AG10803 (cell line): ENCODE measurements at regions not wholly inside any gene's neighbourhood (a gene's known extent, or its start where the extent isn't known, plus 50 kb on each side); places are given as distances from the start of the nearest gene placed in this dataset.

ENCODE experiments used
- DNase-seq: peaks from one replicate; pipeline ENCODE4 v3.0.0; 2010; ENCODE audit warnings: low read depth
- H3K4me3 ChIP-seq: 2 replicates; pipeline ENCODE4 v1.5.1; 2011; ENCODE audit warnings: mild to moderate bottlenecking, low read length, control low read depth
- TF ChIP-seq, protein P1 (sequence below): conservative IDR thresholded peaks from 2 replicates; pipeline ENCODE4 v1.5.1; 2011; ENCODE audit warnings: mild to moderate bottlenecking, low read length, control low read depth, inconsistent platforms

DNA sequence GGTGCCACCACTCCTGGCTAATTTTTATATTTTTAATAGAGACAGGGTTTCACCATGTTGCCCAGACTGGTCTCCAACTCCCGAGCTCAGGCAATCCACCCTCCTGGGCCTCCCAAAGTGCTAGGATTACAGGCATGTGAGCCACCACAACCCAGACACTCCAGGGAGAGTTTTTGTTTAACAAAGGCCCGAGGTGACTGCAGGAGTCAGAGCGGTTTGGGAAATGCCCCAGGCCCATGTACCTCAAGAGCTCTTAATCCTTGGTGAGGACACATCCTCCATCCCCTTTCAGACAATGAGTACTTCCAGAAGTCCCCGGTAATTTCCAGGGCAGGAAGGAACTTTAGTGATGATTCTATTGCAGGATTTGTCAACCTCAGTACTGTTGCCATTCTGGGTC, 176.0 kb downstream of the ESRRB start:
- TF ChIP-seq, protein P1, sequence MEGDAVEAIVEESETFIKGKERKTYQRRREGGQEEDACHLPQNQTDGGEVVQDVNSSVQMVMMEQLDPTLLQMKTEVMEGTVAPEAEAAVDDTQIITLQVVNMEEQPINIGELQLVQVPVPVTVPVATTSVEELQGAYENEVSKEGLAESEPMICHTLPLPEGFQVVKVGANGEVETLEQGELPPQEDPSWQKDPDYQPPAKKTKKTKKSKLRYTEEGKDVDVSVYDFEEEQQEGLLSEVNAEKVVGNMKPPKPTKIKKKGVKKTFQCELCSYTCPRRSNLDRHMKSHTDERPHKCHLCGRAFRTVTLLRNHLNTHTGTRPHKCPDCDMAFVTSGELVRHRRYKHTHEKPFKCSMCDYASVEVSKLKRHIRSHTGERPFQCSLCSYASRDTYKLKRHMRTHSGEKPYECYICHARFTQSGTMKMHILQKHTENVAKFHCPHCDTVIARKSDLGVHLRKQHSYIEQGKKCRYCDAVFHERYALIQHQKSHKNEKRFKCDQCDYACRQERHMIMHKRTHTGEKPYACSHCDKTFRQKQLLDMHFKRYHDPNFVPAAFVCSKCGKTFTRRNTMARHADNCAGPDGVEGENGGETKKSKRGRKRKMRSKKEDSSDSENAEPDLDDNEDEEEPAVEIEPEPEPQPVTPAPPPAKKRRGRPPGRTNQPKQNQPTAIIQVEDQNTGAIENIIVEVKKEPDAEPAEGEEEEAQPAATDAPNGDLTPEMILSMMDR = no peak
- no peak overlapping the region for H3K4me3 ChIP-seq
- DNase-seq = no peak

DNA sequence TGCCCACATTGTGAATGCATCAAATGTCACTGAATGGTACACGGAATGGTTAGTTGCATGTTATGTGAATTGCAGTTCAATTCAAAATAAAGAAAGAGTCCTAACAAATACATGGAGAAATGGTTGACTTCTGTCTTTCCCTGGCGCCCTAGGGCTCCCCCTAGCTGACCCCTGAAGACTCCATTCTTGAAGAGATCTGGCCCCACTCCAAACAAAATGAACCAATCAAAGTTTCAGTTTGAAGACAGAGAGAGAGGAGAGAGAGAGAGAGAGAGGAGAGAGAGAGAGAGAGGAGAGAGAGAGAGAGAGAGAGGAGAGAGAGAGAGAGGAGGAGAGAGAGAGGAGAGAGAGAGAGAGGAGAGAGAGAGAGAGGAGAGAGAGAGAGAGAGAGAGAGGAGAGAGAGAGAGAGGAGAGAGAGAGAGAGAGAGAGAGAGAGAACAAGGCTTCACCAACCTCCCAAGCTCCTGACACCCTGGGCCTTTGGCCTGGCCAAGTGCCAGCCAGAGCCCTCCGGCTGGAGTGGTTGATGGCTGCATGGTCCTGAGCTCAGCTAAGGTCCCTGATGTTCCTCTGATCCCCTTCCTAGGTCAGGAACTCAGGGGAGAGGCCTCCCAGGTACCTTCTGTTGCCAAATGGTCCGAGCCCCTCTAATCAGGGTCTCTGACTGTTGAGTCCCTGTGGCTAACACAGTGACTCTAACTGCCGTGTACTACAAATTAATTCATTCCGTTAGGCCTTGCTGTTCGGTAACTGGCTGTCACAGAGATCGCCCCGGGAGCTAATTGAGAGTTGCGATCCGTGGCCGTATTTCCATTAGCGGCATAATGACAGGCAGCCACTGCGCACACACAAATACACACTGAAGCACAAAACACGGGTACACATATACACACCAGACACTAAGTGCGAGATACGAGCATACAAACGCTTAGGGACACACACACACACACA, 188.8 kb downstream of the ESRRB start:
- TF ChIP-seq, protein P1 = no peak
- no peak overlapping the region for H3K4me3 ChIP-seq
- no peak for DNase-seq

DNA sequence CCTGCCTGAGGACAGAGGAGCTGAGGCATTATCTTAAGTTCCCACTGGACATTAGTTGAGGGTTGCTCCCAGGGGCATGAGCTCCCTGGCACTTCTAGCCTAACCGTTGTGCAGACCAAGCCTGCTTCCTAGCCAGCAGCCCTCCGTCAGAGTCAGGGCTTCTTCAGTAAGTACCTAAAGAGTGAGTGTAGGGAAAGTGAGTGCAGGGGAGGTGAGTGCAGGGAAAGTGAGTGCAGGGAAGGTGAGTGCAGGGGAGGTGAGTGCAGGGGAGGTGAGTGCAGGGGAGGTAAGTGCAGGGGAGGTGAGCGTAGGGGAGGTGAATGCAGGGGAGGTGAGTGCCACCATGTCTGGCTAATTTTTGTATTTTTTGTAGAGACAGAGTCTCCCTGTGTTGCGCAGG, 190.5 kb downstream of the ESRRB start:
- TF ChIP-seq, protein P1 = no peak
- no peak for DNase-seq
- H3K4me3 ChIP-seq = no peak overlapping the region

DNA sequence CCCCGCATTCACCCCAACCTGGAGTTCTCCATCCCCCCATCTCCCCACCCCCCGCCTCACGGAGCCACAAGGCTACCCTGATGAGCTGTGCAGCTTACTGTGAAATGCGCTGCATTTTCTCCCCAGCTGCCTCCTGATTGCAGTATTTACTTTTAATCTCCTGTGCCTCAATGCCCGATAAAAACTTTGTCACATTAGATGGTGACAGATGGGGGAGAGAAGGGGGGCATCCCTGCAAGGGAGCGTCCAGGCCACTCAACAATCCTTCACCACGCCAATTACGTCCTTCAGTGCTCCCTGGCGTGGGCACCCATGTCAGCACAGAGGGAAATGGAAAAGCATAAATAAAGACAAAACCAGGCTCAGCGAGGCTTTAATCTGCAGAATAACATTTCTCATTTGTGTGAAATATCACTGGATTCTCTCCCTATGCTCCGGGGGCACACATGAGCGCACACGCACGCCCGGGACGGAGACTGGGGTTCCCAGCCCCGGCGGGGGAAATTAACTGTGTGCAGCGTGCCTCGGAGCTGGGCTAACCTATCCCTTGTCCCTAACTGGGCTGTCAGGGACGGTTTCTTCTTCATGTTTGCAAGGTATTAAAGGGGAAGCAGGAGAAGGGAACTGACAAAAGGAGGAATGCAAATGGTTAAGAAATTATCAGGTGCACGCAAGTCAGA, 186.7 kb upstream of the VASH1 start:
- TF ChIP-seq, protein P1 = no peak
- no peak overlapping the region for H3K4me3 ChIP-seq
- DNase-seq = no peak

DNA sequence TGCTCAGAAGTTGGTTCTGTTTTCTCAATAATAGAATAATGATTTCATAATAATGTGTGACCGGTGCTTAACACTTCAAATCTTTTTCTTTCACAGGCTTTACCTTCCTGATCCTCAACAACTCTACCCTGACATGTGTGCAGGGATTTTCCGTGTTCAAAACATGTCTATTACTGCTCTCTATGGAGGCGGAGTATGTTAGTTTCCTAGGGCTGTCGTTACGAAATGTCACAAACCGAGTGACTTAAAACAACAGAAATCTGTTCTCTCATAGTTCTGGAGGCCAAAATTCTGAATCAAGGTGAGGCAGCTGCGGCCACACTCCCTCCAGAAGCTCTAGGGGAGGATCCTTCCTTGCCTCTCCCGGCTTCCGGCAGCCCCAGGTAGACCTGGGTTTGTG, 186.2 kb upstream of the VASH1 start:
- DNase-seq = no peak
- TF ChIP-seq, protein P1 = no peak
- H3K4me3 ChIP-seq = no peak overlapping the region

DNA sequence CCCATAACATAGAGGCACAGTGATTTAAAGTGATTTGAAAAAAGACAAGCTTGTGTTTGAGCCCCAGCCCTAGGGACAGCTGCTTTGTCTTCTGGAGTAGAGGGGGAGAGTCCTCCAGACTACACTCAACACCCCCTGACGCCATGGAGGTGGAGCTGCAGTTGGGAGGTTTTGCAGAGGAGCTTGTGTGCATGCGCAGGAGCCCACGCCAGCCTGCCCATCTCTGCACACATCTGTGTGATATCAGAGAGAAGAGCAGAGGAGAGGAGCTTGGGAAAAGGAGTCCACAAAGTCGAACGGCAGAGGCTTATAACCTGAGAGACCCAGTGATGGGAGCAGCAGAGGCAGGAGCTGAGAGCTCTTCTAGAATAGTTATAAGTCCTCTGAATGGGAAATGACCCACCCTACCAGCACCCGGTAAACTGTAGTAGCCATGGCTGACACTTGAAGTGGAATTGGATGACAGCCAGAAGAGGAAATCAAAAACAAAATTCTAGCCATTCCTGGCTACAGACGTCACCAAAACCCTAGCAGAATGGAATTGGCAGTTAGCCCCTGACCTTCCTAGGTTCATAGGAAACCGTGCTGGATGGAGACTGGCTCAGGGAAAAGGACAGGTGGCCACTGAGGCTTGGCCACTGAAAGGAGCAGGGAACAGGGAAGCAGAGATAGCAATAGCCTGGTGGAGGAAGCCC, 185.1 kb upstream of the VASH1 start:
- TF ChIP-seq, protein P1 = no peak
- H3K4me3 ChIP-seq = no peak overlapping the region
- no peak for DNase-seq
